Esophagus muscularis mucosa (tissue), 3 donors: ENCODE measurements at regions not wholly inside any gene's neighbourhood (a gene's known extent, or its start where the extent isn't known, plus 50 kb on each side); places are given as distances from the start of the nearest gene placed in this dataset.

Source experiments
- CTCF ChIP-seq, 3 experiments: fragments of 200-600 bp in 2 of 3; fragments of 450-650 bp in 1 of 3; sonication (generic) in 2 of 3; IDR thresholded peaks; one replicate each; pipeline ENCODE4 v1.5.1; 2017 to 2019; ENCODE audit warnings: antibody characterized with exemption in 3 of 3, mild to moderate bottlenecking in 2 of 3, moderate library complexity in 1 of 3
- POLR2A ChIP-seq: fragments of 450-650 bp; IDR thresholded peaks from one replicate; pipeline ENCODE4 v1.6.1; 2017; ENCODE audit warnings: antibody characterized with exemption, moderate library complexity, mild to moderate bottlenecking, low read depth
- POLR2AphosphoS5 ChIP-seq, 2 donors: sonication (generic); formaldehyde crosslinking; IDR thresholded peaks; one replicate each; pipeline ENCODE4 v1.6.1; 2017; ENCODE audit warnings: antibody characterized with exemption in 2 of 2

- TF ChIP-seq POLR2AphosphoS5 (IDR thresholded peaks at IDR 0.05) = no peak
- TF ChIP-seq CTCF (IDR thresholded peaks at IDR 0.05) = no peak
- no peak for TF ChIP-seq POLR2A
Observed at GRCh38 chr9:89670801-89671434, 66.1 kb downstream of the GADD45G start.
